Endothelial cell of umbilical vein (primary cell): ENCODE measurements at regions not wholly inside any gene's neighbourhood (a gene's known extent, or its start where the extent isn't known, plus 50 kb on each side); places are given as distances from the start of the nearest gene placed in this dataset.

Experiments used
- BruUV-seq: library from RNA; stranded (reverse); fragments of 400-500 nt; replicated peaks from 2 replicates; lab custom pipeline; 2021; lab: Mats Ljungman, UMichigan
- CTCF ChIA-PET: fragments of 300-600, 350-600 bp; sonication (Branson Sonifier 250); formaldehyde crosslinking; loops from one replicate; lab custom pipeline; 2021; ENCODE audit warnings: antibody characterized with exemption, inconsistent platforms; lab: Charles Lee
- POLR2A ChIA-PET: fragments of 300-600, 350-600 bp; sonication (Branson Sonifier 250); formaldehyde crosslinking; loops from one replicate; lab custom pipeline; 2021; ENCODE audit warnings: antibody characterized with exemption, inconsistent platforms; lab: Charles Lee
- DNase-seq: peaks from one replicate; pipeline ENCODE4 v3.0.0-alpha.2; 2011; ENCODE audit warnings: low read depth, low spot score
- FAIRE-seq: peaks from 2 replicates; lab custom pipeline; 2011; peaks lifted over from hg19 to GRCh38; lab: Jason Lieb, UNC
- H2AFZ ChIP-seq: 2 replicates; pipeline ENCODE4 v1.6.0; 2012; ENCODE audit warnings: low read depth, low read length, control low read depth, inconsistent platforms
- H3K27ac ChIP-seq: 2 replicates; pipeline ENCODE4 v1.5.1; 2011; ENCODE audit warnings: low read depth, mild to moderate bottlenecking, control low read depth, low read length, moderate library complexity; ENCODE audit not compliant: insufficient read depth
- H3K27me3 ChIP-seq, 2 experiments: 2 replicates each; pipeline versions ENCODE4 v1.6.0 to v1.6.1; 2011; ENCODE audit warnings: low read length in 2 of 2, mixed read lengths in 1 of 2; ENCODE audit not compliant: control insufficient read depth in 2 of 2, insufficient read depth in 2 of 2
- H3K36me3 ChIP-seq, 2 experiments: 2 replicates in 1 of 2; 3 replicates in 1 of 2; pipeline ENCODE4 v1.5.1; 2011; ENCODE audit warnings: low read length in 2 of 2, mild to moderate bottlenecking in 1 of 2, moderate library complexity in 1 of 2; ENCODE audit not compliant: control insufficient read depth in 2 of 2, insufficient read depth in 2 of 2; ENCODE audit errors: extremely low read depth in 1 of 2
- H3K4me1 ChIP-seq: 3 replicates; pipeline ENCODE4 v1.5.1; 2011; ENCODE audit warnings: mild to moderate bottlenecking, low read length; ENCODE audit not compliant: control insufficient read depth, insufficient read depth; ENCODE audit errors: extremely low read depth
- H3K4me2 ChIP-seq: 2 replicates; pipeline ENCODE4 v1.6.1; 2011; ENCODE audit warnings: low read length, control low read depth, mixed read lengths; ENCODE audit not compliant: insufficient read depth
- H3K4me3 ChIP-seq, 3 experiments: fragments of 200-600 bp in 1 of 3; sonication (generic), shearing (Covaris generic) in 1 of 3; replicated peaks in 1 of 3; 2 replicates each; pipeline ENCODE4 v1.5.1; 2011 to 2016; ENCODE audit warnings: control low read depth in 3 of 3, low read length in 3 of 3, mild to moderate bottlenecking in 2 of 3, inconsistent platforms in 1 of 3, low read depth in 1 of 3, moderate library complexity in 1 of 3; ENCODE audit not compliant: insufficient read depth in 1 of 3
- H3K79me2 ChIP-seq: 2 replicates; pipeline ENCODE4 v1.6.0; 2012; ENCODE audit warnings: low read length, inconsistent platforms; ENCODE audit not compliant: control insufficient read depth, insufficient read depth
- H3K9ac ChIP-seq: replicated peaks from 2 replicates; pipeline ENCODE3; 2011; ENCODE audit warnings: low read length, control low read depth; ENCODE audit not compliant: insufficient read depth; ENCODE audit errors: extremely low read depth
- H3K9me1 ChIP-seq: replicated peaks from 3 replicates; pipeline ENCODE4 v1.6.0; 2011; ENCODE audit warnings: mild to moderate bottlenecking, low read length; ENCODE audit not compliant: control insufficient read depth, insufficient read depth; ENCODE audit errors: extremely low read depth
- H3K9me3 ChIP-seq: replicated peaks from 2 replicates; pipeline ENCODE4 v1.5.1; 2012; ENCODE audit warnings: low read length, inconsistent platforms; ENCODE audit not compliant: control insufficient read depth, insufficient read depth
- H4K20me1 ChIP-seq: replicated peaks from 2 replicates; pipeline ENCODE3; 2011; ENCODE audit warnings: mild to moderate bottlenecking, low read length; ENCODE audit not compliant: control insufficient read depth, insufficient read depth; ENCODE audit errors: extremely low read depth
- EZH2 ChIP-seq: IDR thresholded peaks from 2 replicates; pipeline ENCODE4 v1.6.1; 2012; ENCODE audit warnings: borderline replicate concordance, low read depth, mild to moderate bottlenecking, moderate library complexity, low read length, inconsistent platforms; ENCODE audit not compliant: severe bottlenecking
- FOS ChIP-seq: IDR thresholded peaks from 2 replicates; pipeline ENCODE4 v1.6.1; 2011; ENCODE audit warnings: mild to moderate bottlenecking, low read length, moderate library complexity, borderline replicate concordance; ENCODE audit not compliant: insufficient read depth
- GATA2 ChIP-seq: IDR thresholded peaks from 2 replicates; pipeline ENCODE4 v1.7.0; 2011; ENCODE audit warnings: low read depth, mild to moderate bottlenecking, moderate library complexity, mixed read lengths, low read length; ENCODE audit not compliant: insufficient read length, insufficient read depth
- JUN ChIP-seq: IDR thresholded peaks from 2 replicates; pipeline ENCODE4 v1.6.1; 2011; ENCODE audit warnings: borderline replicate concordance, low read depth; ENCODE audit not compliant: insufficient read length, insufficient read depth
- MYC ChIP-seq: IDR thresholded peaks from one replicate; pipeline ENCODE4 v1.6.1; 2011; ENCODE audit warnings: mild to moderate bottlenecking, low read depth, low read length
- POLR2A ChIP-seq: IDR thresholded peaks from 2 replicates; pipeline ENCODE4 v1.6.1; 2012; ENCODE audit warnings: low read depth, mild to moderate bottlenecking, control low read depth, low read length
- POLR2AphosphoS5 ChIP-seq: IDR thresholded peaks from 2 replicates; pipeline ENCODE4 v1.6.1; 2012; ENCODE audit warnings: low read depth, mild to moderate bottlenecking, control low read depth, low read length, moderate library complexity; ENCODE audit not compliant: insufficient read depth
- dilution Hi-C: fragments of 300-500 bp; cut with MboI; formaldehyde crosslinking; loops from one replicate; pipeline ENCODE4 v1.15.0; 2019; ENCODE audit warnings: low sequenced_read_pairs; ENCODE audit not compliant: extremely low pct_ligation_motif_present
- intact Hi-C: fragments of 100-400 bp; cut with micrococcal nuclease; formaldehyde crosslinking; loops from one replicate; pipeline ENCODE4 v1.10.0; 2022
- TF ChIP-seq, protein P1 (sequence below), 2 donors: IDR thresholded peaks; 1 replicate in 1 of 2; 2 replicates in 1 of 2; pipeline ENCODE4 v1.5.1; 2011; ENCODE audit warnings: low read length in 2 of 2, mild to moderate bottlenecking in 2 of 2, moderate library complexity in 2 of 2, control low read depth in 1 of 2, inconsistent platforms in 1 of 2, low read depth in 1 of 2; ENCODE audit not compliant: insufficient read depth in 1 of 2; ENCODE audit errors: extremely low read depth in 1 of 2
- TF ChIP-seq, protein P2 (sequence below): IDR thresholded peaks from 2 replicates; pipeline ENCODE4 v1.6.1; 2011; ENCODE audit not compliant: insufficient read depth, insufficient read length

DNA sequence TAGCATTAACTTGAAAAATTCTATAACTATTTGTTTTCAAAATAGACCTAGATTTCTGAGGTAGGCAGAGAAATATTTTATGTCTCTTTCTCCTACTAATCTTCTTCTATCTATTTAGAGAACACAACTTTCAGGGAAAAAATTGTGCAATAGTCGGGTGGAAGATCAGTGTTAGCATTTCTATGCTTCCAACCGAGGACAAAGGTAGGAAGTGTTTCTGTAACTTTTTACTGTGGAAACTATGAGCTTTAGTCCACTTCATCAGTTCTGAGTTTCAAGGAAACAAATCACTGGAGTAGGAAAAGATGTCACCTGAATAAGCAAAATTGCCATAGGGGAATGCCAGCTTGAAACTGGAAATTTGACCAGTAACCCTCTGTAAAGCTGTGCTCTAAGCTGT, 207.7 kb upstream of the CTAGE1 start:
- no peak overlapping the region for H3K4me3 ChIP-seq
- intact Hi-C loops = no loop called here
- H3K4me2 ChIP-seq = no peak overlapping the region
- no TSS peak for BruUV-seq
- ChIA-PET POLR2A (no interaction called here), CTCF (interaction anchor here (1.3 kb wide), 1 partner anchor 9 kb away, joined by 3 read pairs; no protein-coding TSS in a partner anchor)
- dilution Hi-C loops = no loop called here
- DNase-seq = no peak
- no peak overlapping the region for H3K9ac ChIP-seq
- no peaks in the 10 kb centered on the region for H4K20me1 ChIP-seq
- no peaks in the 10 kb centered on the region for H3K9me3 ChIP-seq
- H3K27ac ChIP-seq = no peak overlapping the region
- H3K36me3 ChIP-seq = no peaks in the 10 kb centered on the region
- H3K9me1 ChIP-seq = no peaks in the 10 kb centered on the region
- H3K79me2 ChIP-seq = no peaks in the 10 kb centered on the region
- peaks cover 2 to 7% of the 10 kb centered on the region in 2 experiments for H3K27me3 ChIP-seq
- no peaks in the 10 kb centered on the region for H3K4me1 ChIP-seq
- H2AFZ ChIP-seq = no peak overlapping the region
- TF ChIP-seq, protein P1, sequence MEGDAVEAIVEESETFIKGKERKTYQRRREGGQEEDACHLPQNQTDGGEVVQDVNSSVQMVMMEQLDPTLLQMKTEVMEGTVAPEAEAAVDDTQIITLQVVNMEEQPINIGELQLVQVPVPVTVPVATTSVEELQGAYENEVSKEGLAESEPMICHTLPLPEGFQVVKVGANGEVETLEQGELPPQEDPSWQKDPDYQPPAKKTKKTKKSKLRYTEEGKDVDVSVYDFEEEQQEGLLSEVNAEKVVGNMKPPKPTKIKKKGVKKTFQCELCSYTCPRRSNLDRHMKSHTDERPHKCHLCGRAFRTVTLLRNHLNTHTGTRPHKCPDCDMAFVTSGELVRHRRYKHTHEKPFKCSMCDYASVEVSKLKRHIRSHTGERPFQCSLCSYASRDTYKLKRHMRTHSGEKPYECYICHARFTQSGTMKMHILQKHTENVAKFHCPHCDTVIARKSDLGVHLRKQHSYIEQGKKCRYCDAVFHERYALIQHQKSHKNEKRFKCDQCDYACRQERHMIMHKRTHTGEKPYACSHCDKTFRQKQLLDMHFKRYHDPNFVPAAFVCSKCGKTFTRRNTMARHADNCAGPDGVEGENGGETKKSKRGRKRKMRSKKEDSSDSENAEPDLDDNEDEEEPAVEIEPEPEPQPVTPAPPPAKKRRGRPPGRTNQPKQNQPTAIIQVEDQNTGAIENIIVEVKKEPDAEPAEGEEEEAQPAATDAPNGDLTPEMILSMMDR (IDR thresholded peaks at IDR 0.05; ENCODE audit: extremely low read depth in 1 of 2, insufficient read depth in 1 of 2, low read depth in 1 of 2, low read length in 2 of 2) = no peak
- no peak for TF ChIP-seq POLR2AphosphoS5
- TF ChIP-seq EZH2 = no peak
- no peak for TF ChIP-seq FOS
- TF ChIP-seq POLR2A = no peak
- TF ChIP-seq JUN = no peak
- TF ChIP-seq MYC = no peak
- no peak for TF ChIP-seq GATA2
- TF ChIP-seq, protein P2, sequence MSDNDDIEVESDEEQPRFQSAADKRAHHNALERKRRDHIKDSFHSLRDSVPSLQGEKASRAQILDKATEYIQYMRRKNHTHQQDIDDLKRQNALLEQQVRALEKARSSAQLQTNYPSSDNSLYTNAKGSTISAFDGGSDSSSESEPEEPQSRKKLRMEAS = no peak
- FAIRE-seq = no peak
